Lower leg skin (tissue), 4 donors: ENCODE measurements at regions not wholly inside any gene's neighbourhood (a gene's known extent, or its start where the extent isn't known, plus 50 kb on each side); places are given as distances from the start of the nearest gene placed in this dataset.
A peak's percentile ranks its signal among the peaks of the same experiment; 100 is the strongest.

Experiments
- DNase-seq, 2 donors: peaks; one replicate each; pipeline ENCODE4 v3.0.0-alpha.2; 2019; ENCODE audit warnings: low spot score in 2 of 2
- H3K4me3 ChIP-seq: fragments of 200-600 bp; sonication (generic); 2 replicates; pipeline ENCODE4 v1.5.1; 2017; ENCODE audit warnings: mild to moderate bottlenecking, low read depth; ENCODE audit not compliant: poor library complexity, severe bottlenecking
- POLR2A ChIP-seq, 2 donors: fragments of 450-650 bp; IDR thresholded peaks; one replicate each; pipeline ENCODE4 v1.6.1; 2016 to 2017; ENCODE audit warnings: antibody characterized with exemption in 2 of 2, mild to moderate bottlenecking in 1 of 2, moderate library complexity in 1 of 2
- WGBS, 2 donors: methylation state at CpG; one replicate each; pipeline ENCODE4 v1.1.5; 2018; 5-methylcytosine and 5-hydroxymethylcytosine counted together
- intact Hi-C: fragments of 100-400 bp; cut with DNase I; formaldehyde crosslinking; loops from one replicate; pipeline ENCODE4 v1.15.0; 2023; ENCODE audit warnings: low total_unique reads
- TF ChIP-seq, protein P1 (sequence below), 3 donors: fragments of 450-650 bp; IDR thresholded peaks; one replicate each; pipeline ENCODE4 v1.5.1; 2016; ENCODE audit warnings: antibody characterized with exemption in 3 of 3, mild to moderate bottlenecking in 3 of 3, moderate library complexity in 2 of 3

GRCh38 chr22:48242461-48242864, 1480.0 kb downstream of the TBC1D22A start:
- no peak overlapping the region for H3K4me3 ChIP-seq
- DNase-seq, result no peak
- no peak for TF ChIP-seq POLR2A (IDR thresholded peaks at IDR 0.05)
- TF ChIP-seq, protein P1, sequence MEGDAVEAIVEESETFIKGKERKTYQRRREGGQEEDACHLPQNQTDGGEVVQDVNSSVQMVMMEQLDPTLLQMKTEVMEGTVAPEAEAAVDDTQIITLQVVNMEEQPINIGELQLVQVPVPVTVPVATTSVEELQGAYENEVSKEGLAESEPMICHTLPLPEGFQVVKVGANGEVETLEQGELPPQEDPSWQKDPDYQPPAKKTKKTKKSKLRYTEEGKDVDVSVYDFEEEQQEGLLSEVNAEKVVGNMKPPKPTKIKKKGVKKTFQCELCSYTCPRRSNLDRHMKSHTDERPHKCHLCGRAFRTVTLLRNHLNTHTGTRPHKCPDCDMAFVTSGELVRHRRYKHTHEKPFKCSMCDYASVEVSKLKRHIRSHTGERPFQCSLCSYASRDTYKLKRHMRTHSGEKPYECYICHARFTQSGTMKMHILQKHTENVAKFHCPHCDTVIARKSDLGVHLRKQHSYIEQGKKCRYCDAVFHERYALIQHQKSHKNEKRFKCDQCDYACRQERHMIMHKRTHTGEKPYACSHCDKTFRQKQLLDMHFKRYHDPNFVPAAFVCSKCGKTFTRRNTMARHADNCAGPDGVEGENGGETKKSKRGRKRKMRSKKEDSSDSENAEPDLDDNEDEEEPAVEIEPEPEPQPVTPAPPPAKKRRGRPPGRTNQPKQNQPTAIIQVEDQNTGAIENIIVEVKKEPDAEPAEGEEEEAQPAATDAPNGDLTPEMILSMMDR (IDR thresholded peaks at IDR 0.05), result no peak
- WGBS, 2 donors, result 81 to 91% methylated on average over 7 of the region's 7 CpGs
- intact Hi-C loops, result no loop called here

- H3K4me3 ChIP-seq, result no peak overlapping the region
- intact Hi-C loops, result no loop called here
- peak in 1 of 2 donors; percentile 76 for DNase-seq
- WGBS, 2 donors, result 63 to 74% methylated on average over 7 to 16 of the region's 16 CpGs
- no peak for TF ChIP-seq POLR2A (IDR thresholded peaks at IDR 0.05)
- TF ChIP-seq, protein P1 (IDR thresholded peaks at IDR 0.05), result no peak
Measured at GRCh38 chr22:48241658-48242057, 1479.2 kb downstream of the TBC1D22A start.

GRCh38 chr22:48240935-48241230, 1478.4 kb downstream of the TBC1D22A start:
- DNase-seq, result peak in 1 of 2 donors; percentile 25
- WGBS, 2 donors, result 93 to 95% methylated on average over 8 of the region's 8 CpGs
- intact Hi-C loops, result no loop called here
- TF ChIP-seq, protein P1 (IDR thresholded peaks at IDR 0.05), result no peak
- no peak overlapping the region for H3K4me3 ChIP-seq

DNA sequence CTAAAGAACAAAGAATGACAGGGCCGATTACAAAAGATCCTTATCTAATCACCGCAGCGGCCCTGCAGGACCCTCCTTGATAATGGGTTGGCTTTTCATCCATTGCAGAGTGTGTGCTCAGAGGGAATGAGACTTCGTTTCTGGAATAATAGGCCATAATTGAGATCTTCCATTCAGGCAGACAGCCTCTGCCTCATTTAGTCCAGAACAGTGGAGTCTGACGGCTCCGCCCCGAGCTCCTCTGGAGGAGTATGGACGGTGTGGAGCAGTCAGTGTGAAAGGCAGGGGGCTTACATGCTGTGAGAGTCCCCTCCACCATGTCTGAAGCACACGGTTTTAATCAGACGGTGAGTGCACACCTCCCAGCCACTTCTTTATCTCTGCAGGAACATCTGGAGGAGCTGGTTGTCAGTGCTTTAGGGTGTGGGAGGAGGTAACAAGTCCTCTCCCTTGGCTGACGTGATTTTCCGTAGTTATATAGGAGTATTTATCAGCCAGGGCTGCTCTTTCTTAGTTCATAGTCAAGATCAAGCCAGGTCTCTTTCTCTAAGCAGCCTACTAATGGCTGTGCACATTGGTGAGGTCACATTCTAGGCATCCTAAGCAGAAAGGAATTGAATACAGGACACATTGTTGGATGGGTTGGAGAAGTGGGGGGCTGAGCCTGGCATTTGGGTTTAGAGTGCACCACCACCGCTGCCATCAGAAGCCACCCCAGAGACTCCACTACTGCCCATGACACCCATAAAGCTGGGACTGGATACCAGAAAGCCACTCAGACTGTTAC, 1477.9 kb downstream of the TBC1D22A start:
- 67 to 71% methylated on average over 13 of the region's 13 CpGs for WGBS, 2 donors
- TF ChIP-seq, protein P1 (IDR thresholded peaks at IDR 0.05), result no peak
- no peak for TF ChIP-seq POLR2A (IDR thresholded peaks at IDR 0.05)
- no peak overlapping the region for H3K4me3 ChIP-seq
- intact Hi-C loops, result no loop called here
- no peak for DNase-seq

GRCh38 chr22:48239461-48240147, 1477.2 kb downstream of the TBC1D22A start:
- no peak overlapping the region for H3K4me3 ChIP-seq
- 59 to 63% methylated on average over 11 of the region's 11 CpGs for WGBS, 2 donors
- DNase-seq, result peak in 1 of 2 donors; percentile 26
- TF ChIP-seq POLR2A (IDR thresholded peaks at IDR 0.05), result no peak
- TF ChIP-seq, protein P1 (IDR thresholded peaks at IDR 0.05), result no peak
- intact Hi-C loops, result no loop called here
